DMS79 (cell line): ENCODE measurements at regions not wholly inside any gene's neighbourhood (a gene's known extent, or its start where the extent isn't known, plus 50 kb on each side); places are given as distances from the start of the nearest gene placed in this dataset.
"Not testable (repeated sequence)": the region's sequence is repeated elsewhere in the genome, so short reads cannot be mapped to it uniquely, and the experiment has no call there.

Experiments
- DNase-seq: peaks from one replicate; lab custom pipeline; 2025; lab: John Stamatoyannopoulos, UW

DNA sequence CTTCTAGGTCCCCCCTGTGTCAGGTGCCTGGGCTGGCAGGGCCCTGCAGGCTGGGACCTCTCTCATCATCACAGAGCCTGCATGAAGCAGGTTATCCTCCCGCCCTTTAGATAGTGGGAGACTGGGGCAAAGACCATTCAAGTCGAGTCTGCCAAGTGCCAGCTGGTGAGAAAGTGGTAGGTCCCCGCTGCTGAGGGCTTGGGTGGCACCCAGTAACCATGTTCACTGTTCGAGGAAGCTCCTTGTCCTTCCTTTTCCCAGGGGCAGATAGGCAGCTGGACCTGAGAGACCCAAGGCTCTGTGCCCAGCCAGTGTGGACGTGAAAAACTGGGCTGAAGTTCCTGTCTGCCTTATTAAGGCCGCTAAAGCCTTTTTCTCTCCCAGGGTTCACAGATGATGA is 1319.8 kb downstream of the TBC1D22A start:
- no peak for DNase-seq

DNA sequence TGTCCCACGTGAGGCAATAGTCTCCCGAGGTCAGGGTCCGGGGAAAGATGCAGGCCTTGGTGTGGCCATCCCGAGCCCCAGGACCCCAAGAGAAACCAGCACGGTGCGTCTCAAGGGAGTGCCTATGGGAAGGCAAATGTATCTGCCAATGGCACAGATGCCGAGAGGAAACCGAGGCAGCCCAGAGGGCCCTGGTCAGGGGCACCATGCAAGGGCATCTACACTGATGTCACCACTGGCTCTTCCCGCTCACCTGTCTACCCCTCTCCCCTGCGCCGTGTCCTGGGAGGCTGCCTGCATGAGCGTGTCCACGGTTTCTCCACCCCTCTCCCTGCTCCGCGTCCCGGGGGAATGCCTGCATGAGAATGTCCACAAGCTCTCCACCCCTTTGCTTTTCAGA is 1318.8 kb downstream of the TBC1D22A start:
- DNase-seq = no peak

DNA sequence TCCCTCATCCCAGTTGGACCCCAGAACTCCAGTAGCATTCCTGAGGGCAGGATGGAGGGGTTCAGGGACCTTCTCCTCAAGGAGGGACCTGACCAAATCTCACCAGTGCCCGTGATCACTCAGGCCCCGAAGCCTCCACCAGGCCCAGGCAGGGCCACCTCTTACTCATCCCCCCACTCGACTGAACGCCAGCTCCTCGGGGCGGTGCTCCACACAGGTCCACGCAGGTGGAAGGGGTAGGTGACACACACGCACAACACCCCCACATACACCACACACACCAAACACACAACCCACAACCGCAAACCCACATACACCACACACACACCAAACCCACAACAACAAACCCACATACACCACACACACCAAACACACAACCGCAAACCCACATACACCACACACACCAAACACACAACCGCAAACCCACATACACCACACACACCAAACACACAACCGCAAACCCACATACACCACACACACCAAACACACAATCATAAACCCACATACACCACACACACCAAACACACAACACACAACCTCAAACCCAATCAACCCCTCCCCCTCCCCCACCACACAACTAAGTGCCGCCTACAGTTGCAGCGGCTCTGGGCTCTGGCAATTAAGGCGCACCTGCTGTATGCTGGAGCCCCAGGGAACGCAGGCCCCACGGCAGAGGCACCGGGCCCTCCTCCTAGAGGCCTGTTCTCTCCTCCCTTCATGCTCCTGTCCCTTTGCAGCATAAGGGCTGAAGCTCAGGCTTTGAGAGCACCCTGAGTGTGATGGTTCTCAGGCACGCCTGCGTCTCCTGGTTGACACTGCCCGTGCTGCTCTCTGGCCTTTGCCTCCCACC is 1318.1 kb downstream of the TBC1D22A start:
- no peak for DNase-seq

DNA sequence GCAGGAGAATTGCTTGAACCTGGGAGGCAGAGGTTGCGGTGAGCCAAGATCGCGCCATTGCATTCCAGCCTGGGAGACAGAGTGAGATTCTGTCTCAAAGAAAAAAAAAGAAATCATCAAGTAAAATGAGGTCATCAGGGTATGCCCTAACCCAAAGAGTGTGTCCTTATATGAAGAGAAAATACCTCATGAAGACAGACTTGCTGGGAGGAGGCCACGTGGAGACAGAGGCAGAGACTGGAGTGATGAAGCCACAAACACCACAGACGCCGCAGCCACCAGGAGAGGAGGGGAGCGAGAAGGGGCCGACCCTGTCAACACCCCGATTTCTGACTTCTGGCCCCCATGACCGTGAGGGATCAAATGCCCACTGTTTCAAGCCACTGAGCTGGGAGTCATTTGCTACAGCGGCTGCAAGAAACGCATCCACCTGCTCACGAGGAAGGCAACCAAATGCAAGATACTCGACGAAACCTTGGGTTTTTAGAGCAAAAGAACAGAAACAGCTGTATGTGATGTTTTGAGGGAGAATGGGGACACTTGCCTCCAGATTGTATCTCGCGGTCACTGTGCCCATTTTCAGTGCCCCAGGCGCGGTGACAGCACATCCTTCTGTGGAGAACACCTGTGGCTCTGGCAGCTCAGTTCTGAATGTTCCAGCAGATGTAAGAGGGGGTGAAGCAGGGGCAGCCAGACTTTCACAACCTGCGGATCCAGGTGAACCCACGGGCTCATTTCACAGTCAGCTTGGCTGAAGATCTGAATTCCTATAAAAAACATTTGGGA is 1317.2 kb downstream of the TBC1D22A start:
- no peak for DNase-seq

DNA sequence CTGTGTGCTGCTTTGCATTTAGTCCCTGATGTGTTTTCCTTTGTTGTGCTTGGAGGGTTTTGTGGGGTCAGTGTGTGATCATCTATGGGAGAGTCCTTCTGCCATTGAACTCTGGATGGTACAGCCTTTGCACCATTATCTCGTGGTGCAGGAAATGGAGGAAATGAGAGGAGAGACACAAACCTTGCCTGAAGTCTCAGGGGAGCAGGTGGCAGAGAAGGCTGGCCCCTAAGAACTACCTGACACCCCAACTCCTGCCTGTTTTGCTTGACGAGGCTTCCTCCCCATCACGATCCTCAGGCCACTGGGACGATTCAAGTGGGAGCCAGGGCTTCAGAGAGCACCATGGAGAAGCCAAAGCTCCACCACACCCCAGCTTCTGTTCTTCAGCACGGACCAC is 1316.4 kb downstream of the TBC1D22A start:
- DNase-seq = no peak

DNA sequence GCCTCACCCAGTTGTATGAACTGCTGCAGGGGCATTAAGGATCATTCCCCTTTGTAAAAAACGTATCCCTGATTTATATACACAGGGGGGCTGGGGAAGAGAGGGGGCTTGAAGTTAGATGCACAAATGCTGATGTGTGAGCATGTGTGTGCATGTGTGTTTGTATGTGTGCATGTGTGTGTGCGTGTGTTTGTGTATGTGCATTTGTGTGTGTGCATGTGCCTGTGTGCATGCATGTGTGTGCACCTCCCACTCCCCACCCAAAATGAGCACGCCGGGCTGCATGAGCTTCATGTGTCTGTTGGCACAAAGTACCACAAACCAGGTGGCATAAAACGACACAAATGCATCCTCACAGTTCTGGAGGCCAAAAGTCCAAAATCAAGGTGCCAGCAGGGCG is 1315.2 kb downstream of the TBC1D22A start:
- no peak for DNase-seq

DNA sequence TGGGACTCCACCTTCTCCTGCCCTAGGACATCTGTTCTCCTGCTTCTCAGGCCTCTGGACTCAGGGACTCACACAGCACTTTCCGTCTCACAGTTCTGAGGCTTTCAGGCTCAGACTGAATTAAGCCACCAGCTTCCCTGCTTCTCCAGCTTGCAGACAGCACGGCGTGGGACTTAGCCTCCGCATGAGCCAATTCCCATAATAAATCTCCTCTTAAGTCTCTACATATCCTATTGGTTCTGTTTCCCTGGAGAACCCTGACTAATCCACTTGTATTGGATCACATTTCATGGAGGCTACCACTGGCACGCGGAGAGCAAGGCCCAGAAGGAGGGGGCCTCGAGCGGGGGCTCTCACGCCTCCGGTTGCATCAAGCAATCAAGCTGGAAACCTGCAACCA is 1313.6 kb downstream of the TBC1D22A start:
- no peak for DNase-seq

DNA sequence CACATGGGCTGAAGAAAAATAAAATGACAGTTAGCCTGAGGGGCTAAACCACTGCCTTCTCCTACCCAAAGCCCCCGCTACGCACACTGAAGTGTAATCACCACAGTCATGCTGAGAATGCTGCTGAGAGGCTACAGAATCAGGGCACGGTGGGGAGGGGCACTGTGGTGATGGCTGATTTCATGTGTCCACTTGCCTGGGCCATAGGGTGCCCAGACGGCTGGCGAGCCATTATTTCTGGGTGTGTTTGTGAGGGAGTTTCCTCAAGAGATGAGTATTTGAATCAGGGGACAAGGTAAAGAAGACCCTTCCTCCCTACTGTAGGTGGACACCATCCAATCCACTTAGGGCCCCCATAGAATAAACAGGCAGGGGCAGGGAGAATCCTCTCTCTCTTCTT is 1313.2 kb downstream of the TBC1D22A start:
- no peak for DNase-seq

DNA sequence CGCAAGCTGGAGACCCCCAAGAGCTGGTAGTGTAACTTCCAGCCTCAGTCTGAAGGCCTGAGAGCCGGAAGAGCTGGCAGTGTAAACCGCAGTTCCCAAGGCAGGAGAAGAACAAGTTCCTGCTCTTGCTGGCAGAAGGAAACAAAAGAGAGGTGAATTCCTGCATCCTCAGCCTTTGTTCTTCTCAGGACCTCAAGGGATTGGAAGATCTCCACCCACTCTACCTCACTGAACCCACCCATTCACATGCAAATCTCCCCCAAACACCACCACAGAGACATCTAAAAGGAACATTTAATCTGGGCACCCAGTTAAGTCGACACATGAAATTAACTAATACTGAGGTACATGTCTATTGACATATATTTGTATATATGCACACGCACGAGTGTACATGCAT is 1310.3 kb downstream of the TBC1D22A start:
- DNase-seq = no peak

DNA sequence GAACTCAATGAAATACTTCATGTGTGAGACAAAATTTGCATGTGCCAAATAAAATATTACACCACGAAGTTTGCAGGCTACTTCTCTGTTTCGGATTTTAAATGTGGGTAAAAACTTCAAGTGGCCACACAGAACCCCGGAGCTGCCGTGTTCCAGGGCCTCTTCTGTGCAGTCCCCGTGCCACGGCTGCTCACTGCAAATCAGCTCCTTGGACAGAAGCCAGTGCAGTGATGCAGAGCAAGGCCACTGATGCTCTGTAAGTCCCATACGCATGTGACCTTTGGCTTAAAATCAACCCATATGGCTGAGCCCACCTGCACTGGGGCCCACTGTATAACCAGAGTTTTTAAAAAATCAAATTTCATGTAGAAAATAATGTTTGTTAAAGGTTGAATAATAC is 1309.4 kb downstream of the TBC1D22A start:
- peak; percentile 21 for DNase-seq

DNA sequence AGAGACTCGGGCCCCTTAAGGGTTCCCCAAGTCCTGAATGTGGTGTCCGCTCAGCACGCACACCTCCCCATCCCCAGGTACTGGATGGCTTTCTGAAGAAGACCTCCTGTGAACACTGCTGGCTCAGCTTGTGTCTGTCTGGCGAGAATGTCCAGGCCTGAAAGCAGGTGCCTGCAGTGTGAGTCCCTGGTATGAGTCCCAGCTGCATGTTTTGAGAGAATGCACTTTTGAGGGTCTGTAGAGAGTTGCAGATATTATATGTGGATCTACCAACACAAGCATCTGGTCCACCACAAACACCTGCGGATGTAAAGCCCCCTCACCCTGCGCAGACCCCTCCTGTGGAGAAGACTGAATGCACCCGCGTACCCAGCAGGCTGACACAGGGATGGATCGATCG is 1308.9 kb downstream of the TBC1D22A start:
- DNase-seq = no peak

DNA sequence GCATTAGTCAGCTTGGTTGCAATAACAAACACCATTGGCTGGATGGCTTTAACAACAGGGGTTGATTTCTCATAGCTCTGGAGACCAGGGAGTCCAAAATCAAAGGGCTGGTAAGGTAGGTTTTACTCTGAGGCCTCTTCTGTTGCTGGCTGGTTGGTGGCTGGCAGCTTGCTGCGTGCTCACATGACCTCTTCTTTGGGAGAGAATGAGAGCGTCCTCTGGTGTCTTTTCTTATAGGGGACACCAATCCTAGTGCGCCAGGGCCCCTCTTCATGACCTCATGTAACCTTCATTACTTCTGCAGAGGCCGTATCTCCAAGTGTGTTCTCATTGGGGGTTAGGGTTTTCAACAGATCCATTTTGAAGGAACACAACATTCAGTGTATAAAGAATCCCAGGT is 1308.3 kb downstream of the TBC1D22A start:
- DNase-seq = no peak

DNA sequence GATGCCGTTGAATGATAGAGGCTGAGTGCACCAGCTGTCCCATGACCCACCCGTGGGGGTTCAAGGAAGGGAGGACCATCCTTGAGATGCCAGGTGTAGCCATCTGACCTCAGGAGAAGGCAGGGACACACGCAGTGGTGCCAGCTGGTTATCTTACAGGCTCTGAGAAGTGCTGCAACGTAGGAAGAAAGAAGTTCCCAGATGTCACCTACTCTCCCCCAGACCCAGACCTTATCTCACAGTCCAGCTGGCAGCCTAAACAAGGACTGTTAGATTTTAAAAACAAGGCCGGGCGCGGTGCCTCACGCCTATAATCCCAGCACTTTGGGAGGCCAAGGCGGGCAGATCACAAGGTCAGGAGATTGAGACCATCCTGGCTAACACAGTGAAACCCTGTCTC is 1307.6 kb downstream of the TBC1D22A start:
- no peak for DNase-seq

DNA sequence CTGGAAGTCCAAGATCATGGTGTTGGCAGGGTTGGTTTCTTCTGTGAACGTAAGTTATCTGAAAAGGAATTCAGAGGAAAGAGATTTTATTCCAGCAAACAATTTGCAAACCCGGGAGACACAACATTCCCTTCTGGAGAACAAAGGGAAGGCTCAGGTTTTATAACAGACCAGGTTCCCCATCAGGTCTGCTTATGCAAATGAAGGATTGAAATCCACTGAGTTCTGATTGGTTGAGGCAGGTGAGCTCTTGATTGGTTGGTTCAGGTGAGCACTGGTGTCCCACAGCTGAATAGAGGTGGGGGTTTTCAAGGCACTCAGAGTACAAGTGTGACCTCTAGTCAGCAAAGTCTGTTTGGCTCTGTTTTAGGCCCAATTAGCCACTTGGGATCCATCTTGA is 1306.8 kb downstream of the TBC1D22A start:
- DNase-seq = no peak

DNA sequence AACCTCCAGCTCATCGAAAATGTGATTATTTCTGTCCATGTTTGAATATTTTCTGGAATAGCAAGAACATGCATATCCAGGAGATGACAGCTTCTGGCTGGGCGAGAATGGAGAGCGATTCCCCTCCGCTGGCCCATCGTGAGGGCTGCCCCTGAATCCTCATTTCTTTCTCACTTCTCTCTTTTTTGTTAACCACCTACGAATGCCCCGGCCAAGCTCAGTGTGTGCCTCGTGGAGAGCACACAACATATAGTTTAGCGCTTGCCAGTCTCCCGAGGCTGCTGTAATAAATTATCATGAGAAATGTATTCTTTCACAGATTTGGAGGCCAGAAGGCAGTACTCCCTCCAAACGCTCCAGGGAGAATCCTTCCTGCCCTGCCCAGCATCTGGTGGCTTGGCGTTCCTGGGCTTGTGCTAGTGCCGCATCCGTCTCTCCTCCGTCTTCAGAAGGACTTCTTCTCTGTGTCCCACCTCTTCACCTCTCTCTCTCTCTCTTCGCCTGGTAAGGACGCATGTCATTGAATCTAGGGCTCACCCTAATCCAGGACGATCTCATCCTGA is 1306.0 kb downstream of the TBC1D22A start:
- no peak for DNase-seq

DNA sequence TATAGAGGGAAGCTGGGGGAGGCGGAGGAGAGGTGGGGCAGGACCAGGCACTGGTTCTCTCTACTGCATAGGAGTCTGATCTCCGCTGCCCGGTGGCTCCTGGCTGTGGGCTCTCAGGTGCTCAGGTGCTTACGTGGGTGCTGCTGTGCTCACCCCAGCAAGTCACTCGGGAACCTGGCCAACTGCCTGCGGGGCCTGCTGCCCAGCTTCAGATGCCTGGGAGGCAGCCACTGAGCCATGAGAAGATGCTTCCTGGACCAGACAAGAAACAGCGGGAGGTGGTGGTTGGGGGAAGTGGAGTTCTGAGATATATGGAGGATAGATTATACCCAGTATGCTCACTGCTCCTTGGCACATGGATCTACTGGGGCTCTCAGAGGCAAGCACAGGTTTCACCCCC is 1303.4 kb downstream of the TBC1D22A start:
- DNase-seq = peak; percentile 15

DNA sequence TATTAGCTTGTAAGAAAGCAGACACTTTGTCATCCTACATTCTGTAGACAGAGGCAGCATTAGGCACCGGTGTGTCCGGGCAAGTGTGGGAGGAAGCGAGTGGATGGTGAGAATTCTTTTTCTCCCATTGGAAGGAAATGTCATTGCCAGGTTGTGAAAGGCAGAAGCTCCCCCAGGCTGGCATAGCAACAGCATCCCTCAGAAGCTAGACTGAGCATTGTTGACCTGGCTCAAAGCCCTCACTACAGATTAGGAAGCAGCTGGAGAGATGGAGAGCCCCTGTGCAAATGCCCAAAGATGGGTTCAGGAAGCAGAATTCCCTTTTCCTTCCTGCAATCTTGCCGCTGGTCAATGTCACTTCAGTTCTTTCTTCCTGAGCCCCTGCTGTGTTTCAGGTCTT is 1299.3 kb downstream of the TBC1D22A start:
- no peak for DNase-seq

DNA sequence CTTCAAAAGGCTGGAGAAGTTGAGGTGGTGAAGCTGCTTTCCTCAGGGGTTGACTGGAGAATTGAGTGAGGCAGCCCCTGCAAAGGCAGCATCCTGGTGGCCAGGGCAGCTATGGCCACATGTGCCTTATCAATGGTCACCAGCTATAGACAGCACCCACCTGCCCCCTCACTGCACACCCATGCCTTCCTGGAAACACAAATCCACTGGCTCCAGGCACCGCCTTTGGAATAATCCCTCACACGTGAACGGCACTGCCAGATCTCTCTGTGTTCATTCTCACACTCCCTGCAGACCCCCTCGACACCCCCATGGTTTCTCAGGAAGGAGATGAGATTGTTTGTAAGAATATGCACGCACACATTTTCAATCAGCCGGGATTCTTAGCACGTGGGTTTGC is 1297.8 kb downstream of the TBC1D22A start:
- no peak for DNase-seq

DNA sequence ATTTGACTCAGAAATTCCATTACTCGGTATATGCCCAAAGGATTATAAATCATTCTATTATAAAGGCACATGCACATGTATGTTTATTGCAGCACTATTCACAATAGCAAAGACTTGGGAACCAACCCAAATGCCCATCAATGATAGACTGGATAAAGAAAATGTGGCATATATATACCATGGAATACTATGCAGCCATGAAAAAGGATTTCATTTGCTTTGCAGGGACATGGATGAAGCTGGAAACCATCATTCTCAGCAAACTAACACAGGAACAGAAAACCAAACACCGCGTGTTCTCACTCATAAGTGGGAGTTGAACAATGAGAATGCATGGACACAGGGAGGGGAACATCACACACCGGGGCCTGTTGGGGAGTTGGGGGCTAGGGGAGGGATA is 1297.1 kb downstream of the TBC1D22A start:
- DNase-seq = not testable (repeated sequence)

DNA sequence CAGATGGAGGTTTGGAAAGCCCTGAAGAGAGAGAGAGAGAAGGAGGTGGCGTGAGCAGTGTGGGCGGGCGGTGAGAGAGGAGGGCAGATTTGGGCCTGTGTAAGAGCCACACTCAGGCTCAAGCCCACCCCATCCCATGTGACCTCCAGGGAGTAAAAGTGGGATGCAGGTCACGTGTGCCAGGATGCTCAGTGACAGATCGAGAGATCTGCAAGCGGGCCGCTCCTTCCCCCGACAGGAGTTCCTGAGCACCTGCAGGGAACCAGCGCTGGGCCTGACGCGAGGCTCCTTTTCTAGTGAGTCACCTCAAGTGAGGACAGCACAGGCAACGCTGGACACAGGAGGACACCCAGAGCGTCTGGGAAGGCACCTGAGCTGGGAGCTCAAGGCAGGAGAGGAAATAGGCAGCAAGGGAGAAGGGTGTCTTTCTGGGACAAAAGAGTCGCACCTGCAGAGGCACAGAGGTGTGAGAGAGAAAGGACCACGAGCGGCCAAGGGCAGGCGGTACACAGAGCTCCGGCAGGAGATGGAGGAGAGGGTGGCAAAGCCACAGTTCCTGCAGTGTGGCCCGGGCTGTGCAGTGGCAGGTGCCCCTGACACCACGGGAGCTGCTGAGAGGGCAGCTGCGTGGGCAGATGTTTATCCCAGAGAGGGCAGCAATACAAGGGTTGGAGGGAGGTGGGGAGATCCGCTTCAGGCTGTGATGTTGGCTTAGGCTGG is 1294.8 kb downstream of the TBC1D22A start:
- DNase-seq = no peak

DNA sequence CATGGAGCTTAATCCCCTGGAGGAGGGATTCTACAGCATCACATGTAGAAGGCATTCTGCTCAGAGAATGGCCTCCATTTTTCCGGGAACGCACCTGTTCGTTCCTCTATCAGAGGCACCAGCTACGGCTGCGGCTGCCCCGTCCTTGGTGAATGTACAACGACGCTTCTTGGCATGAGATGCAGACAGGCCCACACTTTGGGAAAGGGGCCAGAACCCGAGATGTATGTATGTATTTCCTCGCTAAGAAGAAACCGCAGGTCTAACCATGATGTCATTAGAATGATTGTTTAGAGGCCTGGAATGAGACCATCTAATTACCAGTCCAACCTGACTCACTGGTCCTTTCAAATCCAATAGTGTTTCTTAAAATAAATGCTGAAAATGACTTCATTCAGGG is 1293.4 kb downstream of the TBC1D22A start:
- DNase-seq = no peak

DNA sequence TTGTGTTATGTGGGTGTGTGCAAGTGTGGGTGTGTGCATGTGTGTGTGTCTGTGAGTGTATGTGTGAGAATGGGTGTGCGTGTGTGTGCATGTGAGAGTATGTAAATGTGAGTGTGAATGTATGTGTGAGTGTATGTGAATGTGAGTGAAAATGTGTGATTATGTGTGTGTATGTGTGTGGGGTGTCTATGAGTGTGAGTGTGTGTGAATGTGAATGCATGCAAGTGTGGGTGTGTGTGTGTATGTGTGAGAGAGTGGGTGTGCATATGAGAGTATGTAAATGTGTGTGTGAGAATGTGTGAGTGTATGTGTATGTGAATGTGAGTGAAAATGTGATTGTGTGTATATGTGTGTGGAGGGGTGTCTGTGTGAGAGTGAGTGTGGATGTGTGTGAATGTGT is 1292.7 kb downstream of the TBC1D22A start:
- no peak for DNase-seq

DNA sequence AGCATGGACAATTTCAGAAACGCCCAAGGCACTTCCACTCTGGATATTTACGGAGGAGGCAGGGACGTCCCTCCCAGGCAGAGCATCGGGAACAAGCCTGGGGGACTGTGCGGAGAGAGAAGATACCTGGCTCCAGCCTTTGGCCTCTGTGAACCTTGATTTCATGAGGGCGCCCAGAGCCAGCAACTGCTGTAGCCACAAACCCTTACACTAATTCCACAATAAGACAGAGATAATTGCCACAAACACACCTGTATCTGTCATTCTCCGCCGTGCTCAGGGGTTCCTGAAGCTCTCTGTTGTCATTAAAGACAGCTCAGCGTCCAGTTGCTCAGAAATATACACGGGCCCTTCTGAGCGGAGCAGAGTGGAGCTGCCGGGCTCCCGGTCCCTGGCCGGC is 1292.1 kb downstream of the TBC1D22A start:
- DNase-seq = no peak
